ENCODE measurements at regions not wholly inside any gene's neighbourhood (a gene's known extent, or its start where the extent isn't known, plus 50 kb on each side); places are given as distances from the start of the nearest gene placed in this dataset.

DNA sequence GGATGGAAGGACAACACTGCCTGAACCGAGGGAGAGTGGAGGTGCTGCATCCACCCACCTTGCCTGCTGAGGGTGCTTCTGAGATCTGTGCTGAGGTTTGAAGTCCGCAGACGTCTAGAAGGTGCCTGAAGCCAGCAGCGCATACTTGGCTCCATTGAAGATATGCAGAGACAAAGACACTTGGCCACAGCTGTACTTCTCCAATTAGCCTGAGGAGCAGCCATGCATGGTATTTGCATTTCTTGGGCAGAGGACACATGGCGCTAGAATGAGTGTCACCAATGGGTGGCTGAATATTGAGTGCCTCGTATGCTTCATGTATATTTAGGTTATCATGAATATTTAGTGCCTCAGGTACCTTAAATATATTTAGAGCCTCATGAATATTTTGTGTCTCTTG, 128.7 kb upstream of the ATP6AP2 start:
- DNase-seq (ENCODE audit: low read depth), result no peak

DNA sequence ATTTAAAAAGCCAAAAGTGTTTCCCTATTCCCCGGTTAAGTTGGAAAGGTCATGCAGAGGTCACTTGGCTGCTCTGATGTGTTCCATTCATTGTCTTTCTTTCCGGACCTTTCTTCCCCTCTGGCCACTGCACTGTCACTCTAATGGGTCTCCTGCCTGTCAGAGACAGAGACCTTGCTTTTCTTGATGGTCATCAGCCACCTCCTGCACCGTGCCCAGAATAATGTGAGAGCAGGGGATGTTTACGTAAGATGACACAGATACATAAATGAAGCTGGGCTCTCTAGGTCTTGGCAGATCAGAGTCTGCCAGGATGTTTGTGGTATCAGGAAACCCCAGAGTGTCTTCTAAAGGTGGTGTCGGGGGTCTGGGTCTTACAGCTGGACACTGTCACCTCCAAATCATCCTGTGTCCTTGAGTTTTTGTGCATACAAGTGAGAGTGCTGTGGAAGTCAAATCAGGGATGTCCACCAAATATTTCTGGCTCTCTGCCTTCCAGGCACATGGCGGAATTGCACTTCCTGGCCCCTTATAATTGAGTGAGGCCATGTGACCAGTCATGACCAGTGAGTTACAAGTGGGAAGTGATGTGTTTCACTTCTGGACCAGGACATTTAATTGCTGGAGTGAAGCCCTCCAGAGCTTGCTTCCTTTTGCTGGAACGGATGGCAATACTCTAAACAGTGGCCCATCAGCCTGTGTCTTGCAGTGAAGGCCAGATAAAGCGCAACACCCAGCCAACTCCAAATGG, 130.6 kb upstream of the ATP6AP2 start:
- no peak for DNase-seq (ENCODE audit: low read depth)

DNA sequence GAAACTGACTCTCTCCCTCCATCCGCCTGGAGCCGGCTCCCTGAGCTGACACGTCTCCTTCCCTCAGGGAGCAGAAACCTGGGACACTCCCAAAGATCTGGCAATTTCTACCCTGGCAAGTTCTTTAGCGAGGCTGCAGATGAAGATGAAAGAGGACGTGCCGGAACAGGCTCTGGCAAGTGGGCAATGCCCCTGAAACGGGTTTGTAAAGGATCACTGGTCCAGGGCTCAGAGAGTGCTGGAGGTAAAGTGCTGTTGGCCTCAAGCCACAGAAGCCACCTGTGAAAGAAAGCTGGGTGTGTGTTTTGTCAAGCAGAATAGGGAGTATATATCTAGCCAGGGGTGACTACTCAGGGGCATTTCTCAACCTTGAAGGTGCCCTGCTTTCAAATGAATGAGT, 131.4 kb upstream of the ATP6AP2 start:
- no peak for DNase-seq (ENCODE audit: low read depth)

DNA sequence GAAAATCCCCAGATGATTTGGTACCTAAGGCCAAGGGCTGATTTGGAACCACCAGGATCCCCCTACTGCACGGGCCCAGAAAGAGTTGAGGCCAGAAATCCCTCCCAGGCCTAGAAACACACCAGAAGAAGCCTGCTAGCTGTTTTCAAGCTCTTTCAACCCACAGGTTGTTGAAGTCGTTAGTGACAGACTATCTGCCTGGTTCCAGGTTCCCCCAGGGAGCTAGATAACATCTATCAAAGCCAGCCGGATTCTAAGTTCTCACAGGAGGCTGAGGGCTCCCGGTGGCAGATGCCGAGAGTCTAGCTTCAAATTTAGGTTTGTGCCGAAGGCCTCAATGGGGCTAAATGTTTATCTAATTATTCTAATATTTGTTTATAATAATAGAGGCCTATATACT, 132.0 kb upstream of the ATP6AP2 start:
- DNase-seq (ENCODE audit: low read depth), result no peak

DNA sequence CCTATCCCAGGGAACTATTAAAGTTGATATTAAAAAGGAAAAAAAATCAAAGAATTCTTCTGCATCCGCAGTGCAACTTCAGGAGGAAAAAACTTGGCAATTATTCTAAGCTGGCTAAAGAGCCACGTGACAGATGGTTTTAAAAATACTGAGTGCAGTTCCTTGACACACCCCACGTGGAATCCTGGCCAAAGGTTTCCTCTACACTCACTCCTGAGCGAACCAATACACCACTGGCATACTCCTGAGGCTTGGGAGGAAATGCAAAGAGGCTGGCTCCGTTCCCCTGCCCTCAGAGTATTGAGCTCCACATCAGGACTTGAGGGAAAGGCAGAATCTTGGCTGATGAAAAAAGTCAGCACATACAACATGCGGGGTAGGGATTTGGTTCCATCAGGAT, 133.8 kb upstream of the ATP6AP2 start:
- DNase-seq (ENCODE audit: low read depth), result no peak

DNA sequence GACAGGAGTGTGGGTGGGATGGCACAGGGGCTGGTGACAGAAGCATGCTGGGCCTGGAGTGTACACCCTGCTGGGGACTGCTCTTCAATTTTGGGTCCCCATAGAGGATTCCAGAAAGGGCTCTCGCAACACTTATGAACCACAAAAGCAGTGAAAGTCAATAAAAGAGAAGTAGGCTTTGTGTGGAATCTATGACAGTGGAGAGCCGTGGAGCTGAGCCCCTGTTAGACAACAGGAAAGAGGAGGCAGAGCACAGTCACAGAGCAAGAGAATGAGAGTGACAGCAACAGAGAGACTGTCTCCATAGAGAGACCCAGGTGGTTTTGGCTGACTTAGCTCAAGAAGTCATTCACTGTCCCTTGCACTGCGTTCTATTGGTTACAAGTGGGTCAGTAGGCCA, 135.1 kb upstream of the ATP6AP2 start:
- DNase-seq (ENCODE audit: low read depth), result no peak

DNA sequence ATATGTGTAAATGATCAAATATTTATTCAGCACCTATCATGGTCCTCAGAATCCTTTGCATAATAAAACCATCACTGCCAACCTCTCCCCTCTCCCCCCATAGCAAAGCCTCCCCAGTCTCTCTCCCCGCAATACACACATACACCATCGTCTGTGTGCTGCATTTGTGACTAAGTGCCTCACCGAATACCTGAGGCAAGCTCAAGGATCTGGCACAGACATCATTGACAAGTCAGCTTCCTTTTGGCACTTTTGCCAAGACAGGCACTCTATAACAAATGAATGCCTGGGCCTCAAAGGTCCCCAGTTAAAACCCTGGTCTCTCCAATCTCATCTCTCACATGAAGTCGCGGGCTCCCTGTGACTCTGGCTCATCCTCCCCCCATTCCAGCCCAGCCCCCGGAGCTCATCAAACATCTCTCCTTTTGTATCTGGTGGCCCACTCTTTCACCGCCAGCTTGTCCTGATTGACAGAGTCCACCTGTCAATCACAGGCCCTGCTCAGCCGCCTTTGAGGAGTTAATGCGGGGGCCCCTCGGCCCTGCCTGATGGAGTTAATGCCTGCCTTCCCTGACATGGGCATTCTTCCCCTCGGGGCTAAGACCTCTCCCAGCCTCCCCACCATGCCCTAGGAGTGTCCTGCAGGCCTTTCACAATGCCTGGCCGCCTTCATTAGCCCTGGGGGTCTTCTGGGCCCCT, 135.8 kb upstream of the ATP6AP2 start:
- no peak for DNase-seq (ENCODE audit: low read depth)

DNA sequence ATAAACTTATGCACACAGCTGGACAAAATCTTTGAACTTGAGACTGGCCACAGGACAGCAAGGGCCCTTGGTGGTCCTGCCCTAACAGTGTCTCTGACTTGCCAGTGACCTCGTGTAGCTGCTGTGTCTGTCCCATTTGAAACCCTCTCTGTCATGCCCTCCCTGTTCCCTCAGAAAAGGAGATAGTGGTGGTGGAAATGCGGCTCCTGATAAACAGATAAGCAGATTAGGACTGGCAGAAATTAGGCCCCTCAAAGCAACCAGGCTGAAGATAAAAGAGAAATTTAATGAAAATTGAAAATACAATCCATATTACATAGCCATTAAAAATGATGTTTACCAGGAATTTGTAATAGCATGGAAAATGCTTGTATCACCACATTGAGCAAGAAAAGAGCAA, 136.6 kb upstream of the ATP6AP2 start:
- DNase-seq (ENCODE audit: low read depth), result no peak

DNA sequence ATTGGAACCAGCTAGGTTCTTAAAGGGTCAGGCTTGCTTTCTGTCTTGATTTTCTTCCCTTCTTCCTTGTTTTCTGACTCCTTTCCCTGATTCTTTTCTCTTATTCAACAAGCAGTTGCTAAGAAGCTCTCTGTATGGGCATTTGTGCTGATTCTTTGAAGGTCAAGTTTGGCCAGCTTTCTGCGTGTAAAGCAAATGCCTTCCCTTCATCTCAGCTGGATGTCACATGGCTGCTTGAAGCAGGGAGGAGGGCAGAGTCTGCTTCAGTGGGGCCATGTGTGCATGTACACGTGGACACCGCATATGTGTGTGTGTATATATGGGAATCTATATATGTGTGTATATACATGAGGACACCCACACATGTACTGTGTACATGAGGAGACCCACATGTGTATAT, 139.9 kb upstream of the ATP6AP2 start:
- no peak for DNase-seq (ENCODE audit: low read depth)

DNA sequence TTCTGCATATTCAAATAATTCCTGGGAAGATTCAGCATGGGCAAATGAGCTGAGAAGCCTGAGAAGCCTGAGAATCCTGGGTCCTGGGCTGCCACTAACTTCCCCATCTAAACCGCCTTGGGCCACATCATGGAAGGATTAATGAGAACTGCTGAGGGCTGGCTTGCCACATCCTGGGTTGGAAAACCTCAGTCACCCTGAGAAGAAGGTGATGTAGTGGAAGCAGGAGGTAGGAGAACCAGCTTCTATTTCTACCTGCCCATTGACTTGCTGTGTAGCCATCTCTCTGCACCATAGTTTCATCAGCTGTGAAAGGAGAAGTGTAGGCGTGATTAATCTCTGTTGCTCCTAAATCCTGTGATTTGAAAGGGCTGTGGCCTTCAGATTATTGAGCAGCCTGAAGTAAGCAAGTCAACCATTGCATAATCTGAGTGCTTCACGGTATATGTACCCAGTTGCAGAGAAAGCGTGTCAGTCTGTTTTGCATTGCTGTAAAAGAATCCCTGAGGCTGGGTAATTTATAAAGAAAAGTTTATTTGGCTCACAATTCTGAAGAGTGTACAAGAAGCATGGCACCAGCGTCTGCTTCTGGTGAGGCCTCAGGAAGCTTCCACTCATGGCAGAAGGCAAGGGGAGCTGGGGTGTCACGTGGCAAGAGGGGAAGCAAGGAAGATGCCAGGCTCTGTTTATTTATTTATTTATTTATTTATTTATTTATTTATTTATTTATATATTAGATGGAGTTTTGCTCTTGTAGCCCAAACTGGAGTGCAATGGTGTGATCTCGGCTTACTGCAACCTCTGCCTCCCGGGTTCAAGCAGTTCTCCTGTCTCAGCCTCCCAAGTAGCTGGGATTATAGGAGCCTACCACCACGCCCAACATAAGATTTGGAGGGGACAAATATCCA, 140.9 kb upstream of the ATP6AP2 start:
- DNase-seq (ENCODE audit: low read depth), result no peak

DNA sequence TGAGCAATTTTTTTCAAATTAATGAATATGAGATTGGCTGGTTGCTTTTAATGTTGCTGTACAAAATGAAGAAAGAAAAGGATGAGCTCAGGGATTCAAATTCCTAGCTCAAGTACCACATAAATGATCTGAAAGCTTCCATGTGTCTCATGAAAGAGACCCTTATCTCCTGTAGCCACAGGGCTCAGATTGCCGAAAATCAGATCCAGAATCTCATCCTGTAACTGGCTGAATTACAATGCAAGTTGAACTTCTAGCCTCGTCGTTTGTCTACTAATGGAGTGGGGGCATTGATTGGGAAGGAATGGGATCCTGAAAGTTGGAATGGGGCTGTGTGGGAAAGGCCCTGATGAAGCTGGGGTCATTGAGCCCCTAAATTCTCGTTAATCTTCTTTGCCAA, 143.4 kb upstream of the ATP6AP2 start:
- no peak for DNase-seq (ENCODE audit: low read depth)

DNA sequence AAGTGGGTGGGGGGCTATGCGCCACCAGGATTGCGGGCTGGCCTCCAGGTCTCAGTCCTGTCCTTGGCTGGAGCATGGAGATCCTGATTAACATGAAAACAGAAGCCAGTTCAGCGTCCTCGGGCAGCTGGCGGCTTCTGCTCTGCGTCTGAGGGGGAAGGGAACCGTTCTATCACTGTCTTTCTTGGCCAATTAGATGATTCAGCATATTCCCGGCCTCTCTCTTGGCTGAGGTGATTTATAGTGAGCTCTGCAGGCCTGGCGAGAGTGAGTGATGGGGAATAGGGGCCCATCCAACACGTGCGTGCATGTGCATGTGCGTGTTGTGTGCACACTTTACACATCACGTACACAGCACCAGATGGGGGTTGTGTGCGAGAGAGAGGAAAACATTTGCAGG, 145.8 kb upstream of the ATP6AP2 start:
- DNase-seq (ENCODE audit: low read depth), result no peak

DNA sequence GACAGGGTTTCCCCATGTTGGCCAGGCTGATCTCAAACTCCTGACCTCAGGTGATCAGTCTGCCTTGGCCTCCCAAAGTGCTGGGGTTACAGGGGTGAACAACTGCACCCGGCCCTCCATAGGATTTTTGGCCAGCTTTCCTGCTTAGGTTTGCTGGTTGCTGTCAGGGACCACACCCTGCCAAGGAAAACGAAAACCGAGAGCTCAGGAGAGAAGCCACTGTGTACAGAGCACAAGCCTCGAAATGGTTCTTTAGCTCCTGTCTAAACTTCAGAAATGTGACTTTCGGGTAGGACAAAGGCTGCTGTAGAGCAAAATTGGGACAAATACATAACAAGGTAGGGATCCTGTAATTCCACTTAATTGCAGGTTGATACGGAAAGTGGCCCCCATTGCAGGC, 146.3 kb upstream of the ATP6AP2 start:
- no peak for DNase-seq (ENCODE audit: low read depth)

DNA sequence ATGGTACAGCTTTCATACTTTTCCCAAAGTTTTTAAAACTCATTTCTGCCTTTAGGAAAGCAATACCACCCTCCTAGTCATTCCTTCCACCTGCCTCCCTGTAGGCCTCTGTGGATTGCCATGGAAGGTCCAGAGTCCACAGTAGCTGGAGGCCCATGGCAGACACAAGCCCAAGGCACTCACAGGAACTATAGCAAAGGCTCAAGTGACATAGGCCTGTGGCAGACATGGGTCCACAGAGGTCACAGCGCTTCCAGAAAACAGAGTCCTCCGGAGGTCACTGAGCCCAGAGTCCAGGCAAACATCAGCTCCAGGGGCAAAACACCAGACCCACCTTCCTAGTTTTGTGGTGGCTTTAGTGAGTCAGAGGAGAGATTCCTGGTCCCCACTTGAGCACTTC, 147.6 kb upstream of the ATP6AP2 start:
- DNase-seq (ENCODE audit: low read depth), result no peak

DNA sequence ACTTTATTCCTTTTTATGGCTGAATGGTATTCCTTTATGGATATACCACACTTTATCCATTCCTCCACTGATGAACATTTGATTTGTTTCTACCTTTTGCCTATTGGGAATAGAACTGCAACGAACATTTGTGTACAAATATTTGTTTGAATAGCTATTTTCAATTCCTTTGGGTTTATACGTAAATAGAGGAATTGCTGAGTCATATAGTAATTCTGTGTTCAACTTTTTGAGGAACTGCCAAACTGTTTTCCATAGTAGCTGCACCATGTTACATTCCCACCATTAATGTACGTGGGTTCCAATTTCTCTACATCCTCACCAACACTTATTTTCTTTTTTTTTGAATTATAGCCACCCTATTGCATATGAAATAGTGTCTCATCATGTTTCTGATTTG, 156.5 kb upstream of the ATP6AP2 start:
- no peak for DNase-seq (ENCODE audit: low read depth)

DNA sequence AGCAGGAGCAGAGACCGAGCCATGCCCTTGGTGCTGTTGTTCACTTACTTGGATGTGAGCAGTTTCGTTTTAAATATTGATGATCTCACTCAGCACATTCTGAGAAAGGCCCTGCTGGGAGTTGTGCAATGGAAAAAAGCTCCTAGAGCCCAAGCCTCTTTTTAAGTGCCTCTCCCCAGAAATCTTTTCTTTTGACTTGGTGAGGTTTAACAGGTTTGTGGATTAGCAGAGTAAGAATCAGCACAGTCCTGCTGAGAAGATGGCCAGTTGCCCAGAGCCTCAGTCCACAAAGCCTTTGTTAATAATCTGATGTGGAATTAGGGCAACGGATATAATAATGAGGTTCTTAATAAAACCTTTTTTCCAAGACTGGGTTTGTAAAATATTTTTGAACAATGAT, 157.5 kb upstream of the ATP6AP2 start:
- DNase-seq (ENCODE audit: low read depth), result no peak

DNA sequence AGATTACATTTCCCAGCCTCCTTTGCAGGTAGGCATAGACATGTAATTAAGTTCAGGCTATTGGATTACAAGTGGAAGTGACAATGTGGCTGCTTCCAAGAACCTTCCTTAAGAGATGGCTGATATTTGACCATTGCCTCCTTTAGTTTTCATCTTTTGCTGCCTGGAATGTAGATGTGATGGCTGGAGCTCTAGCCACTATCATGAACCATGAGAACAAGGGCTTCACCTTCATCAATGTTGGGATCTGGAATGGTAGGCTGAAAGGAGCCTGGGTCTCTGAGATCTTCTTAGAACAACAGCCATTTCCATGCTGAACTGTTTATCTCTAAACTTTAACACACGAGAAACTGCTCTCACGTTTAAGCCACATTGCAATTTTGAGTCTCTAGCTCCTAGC, 158.7 kb upstream of the ATP6AP2 start:
- no peak for DNase-seq (ENCODE audit: low read depth)

DNA sequence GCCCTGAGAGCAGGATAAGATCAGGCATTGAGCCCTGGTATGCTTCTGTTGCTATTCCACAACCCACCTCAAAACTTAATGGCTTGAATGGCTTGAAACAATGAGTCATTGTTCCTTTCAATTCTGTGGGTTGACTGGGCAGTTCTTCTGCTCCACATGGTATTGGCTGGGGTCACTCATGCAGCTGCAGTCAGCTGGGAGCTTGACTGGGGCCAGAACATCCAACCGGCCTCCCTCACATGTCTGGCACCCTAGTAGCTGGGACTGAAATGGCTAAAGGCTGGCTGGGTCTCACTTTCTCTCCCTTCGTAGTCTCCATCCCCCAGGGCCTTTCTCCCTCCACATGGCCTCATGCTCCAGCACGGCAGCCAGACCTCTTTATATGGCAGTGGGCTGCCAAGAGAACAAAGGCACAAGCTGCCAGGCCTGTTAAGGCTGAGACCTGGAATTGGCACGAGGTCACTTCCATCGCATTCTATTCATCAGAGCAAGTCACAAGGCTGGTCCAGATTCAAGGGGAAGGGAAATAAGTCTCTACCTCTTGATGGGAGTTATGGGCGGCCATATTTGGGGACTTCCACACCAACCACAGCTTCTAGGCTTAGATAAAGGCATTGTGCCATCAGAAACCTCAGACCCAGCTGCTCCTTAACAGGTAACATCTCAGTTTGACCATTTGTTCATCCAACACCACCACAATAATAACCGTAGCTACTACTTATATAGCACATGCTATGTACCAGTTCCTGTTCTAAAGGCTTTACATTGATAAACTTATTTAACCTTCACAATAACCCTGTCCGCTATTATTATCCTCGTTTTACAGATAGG, 159.7 kb upstream of the ATP6AP2 start:
- no peak for DNase-seq (ENCODE audit: low read depth)

DNA sequence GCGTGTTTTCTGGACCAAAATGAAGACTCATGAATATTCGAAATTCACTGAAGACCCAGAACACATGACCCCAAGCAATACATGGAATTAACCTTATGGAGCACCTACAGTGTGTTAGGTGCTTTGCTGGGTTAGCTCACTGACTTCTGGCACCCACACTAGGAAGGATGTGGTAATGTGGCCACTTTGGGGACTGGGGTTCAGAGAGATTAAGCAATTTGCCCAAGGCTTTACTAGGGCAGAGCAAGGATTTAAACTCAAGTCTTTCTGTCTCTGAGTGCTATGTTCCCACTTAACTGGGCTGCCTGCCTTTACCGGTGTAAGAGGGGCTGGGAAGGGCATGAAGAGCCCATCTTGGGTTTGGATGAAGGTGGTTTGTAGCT, 162.0 kb upstream of the ATP6AP2 start:
- no peak for DNase-seq (ENCODE audit: low read depth)

DNA sequence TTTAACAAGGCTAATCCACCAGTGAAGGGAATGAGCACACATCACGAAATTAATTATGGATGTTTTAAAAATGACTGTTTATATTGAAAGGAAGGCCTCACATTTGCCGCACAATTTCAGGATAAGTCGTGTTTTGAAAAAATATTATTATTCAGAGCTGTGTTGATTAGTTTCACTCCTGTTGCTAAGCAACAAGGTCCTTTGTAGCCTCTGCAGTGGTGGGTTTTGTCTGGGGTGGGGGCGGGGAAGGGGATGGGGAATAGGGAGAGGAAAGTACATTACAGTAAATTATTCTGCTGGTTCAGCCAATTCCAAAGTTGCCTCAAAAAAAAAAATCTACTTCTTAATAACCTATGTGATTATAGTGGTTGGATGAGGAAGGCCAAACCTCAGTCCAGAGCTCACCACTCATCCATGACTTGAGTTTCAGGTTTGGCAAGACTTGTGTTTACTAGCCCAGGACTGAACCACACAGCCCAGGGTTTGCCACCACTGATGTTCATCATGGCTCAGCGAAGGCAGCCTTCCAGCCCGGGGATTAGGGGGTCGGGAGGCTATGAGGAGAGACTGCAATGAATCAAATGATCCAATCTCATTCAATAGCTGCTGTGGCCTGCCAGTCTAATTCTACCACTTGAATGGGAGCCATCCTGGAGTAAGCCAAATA, 162.5 kb upstream of the ATP6AP2 start:
- DNase-seq (ENCODE audit: low read depth), result no peak

DNA sequence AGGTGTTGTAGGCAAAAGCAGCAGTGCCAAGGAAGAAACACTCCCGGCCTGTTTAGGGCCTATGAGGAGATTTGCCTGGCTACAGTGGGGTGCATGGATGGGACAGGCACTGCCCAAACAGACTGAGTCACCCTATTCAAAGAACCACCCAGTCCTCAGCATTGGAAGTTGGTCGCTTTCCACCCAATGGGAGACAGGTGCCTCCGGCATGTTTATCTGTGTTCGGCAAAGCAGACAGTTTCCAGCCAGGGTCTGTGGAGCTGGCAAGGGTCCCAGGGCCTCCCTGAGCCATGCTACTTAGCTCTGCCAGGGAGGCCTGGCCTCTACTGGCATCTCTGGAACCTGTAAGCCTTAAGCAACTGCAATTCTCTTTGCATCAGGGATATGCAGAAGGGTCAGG, 165.1 kb upstream of the ATP6AP2 start:
- DNase-seq (ENCODE audit: low read depth), result no peak

DNA sequence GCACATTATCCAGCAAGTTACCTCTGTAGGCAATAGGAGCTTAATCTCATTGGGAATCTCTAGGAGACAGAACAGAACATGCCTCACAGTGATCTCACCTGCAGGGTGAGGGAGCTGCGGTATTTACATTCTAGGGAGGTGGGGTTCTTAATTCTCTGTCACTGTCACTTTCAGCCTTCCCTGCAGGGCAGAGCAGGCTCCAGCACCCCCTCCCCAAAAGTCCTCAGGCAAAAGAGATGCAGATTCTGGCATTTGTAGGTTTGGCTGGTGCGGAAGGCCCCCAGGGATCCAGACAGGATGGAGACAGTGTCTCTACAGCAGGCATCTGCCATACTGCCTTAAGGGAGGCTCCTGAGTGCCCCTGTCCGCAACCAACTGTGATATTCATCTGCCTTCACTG, 166.4 kb upstream of the ATP6AP2 start:
- DNase-seq (ENCODE audit: low read depth), result no peak

All from activated T-cell treated with anti-CD3 and anti-CD28 coated beads for 24 hours (primary cell).